Mammary epithelial cell (primary cell): ENCODE measurements at regions not wholly inside any gene's neighbourhood (a gene's known extent, or its start where the extent isn't known, plus 50 kb on each side); places are given as distances from the start of the nearest gene placed in this dataset.

Experiments used
- CTCF ChIP-seq, 2 donors: IDR thresholded peaks in 1 of 2; conservative IDR thresholded peaks in 1 of 2; 2 replicates each; pipeline ENCODE4 v1.5.1; 2011 to 2012; ENCODE audit warnings: inconsistent platforms in 2 of 2, low read length in 2 of 2, mild to moderate bottlenecking in 2 of 2, control low read depth in 1 of 2, low read depth in 1 of 2; ENCODE audit not compliant: insufficient read depth in 1 of 2; ENCODE audit errors: extremely low read depth in 1 of 2
- EZH2 ChIP-seq: IDR thresholded peaks from 2 replicates; pipeline ENCODE4 v1.6.1; 2012; ENCODE audit warnings: low read length, inconsistent platforms, borderline replicate concordance

GRCh38 chr4:166413356-166413755 lies 540.3 kb downstream of the TLL1 start:
- TF ChIP-seq EZH2 (no peak), CTCF (conservative IDR thresholded peaks at IDR 0.05 in 1 of 2, IDR thresholded peaks at IDR 0.05 in 1 of 2; ENCODE audit: extremely low read depth in 1 of 2, insufficient read depth in 1 of 2, low read depth in 1 of 2, low read length in 2 of 2) (no peak)
